ENCODE measurements at regions not wholly inside any gene's neighbourhood (a gene's known extent, or its start where the extent isn't known, plus 50 kb on each side); places are given as distances from the start of the nearest gene placed in this dataset.

DNA sequence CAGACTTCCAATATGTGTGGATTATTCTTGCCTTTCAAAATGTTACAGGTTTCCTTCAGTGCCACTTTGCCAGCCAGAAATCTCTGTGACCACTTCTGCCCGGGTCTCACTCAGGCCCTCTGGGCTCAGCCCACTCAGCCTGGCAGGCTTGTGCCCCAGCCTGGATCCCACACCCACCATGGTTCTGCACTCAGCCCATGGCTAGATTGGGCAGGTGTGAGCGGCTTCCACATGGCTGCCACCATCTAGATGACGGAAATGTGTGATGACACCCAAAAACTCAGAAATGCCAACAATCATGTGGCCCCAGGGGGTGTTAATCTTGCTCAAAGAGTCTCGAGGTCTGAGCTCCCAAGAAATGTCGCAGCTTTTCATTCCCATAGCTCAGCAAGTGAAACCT lies 1097.5 kb upstream of the SLC39A10 start:
- DNase-seq (ENCODE audit: low read depth) = no peak
- TF ChIP-seq CTCF (IDR thresholded peaks at IDR 0.05; ENCODE audit: insufficient read depth, low read depth, low read length) = no peak
- H3K4me3 ChIP-seq (ENCODE audit: low read depth, low read length) = no peak overlapping the region

GRCh38 chr2:194557993-194558392 lies 1099.0 kb upstream of the SLC39A10 start:
- no peak overlapping the region for H3K4me3 ChIP-seq (ENCODE audit: low read depth, low read length)
- TF ChIP-seq CTCF (IDR thresholded peaks at IDR 0.05; ENCODE audit: insufficient read depth, low read depth, low read length) = no peak
- no peak for DNase-seq (ENCODE audit: low read depth)

GRCh38 chr2:194556629-194557028 lies 1100.4 kb upstream of the SLC39A10 start:
- no peak overlapping the region for H3K4me3 ChIP-seq (ENCODE audit: low read depth, low read length)
- no peak for TF ChIP-seq CTCF (IDR thresholded peaks at IDR 0.05; ENCODE audit: insufficient read depth, low read depth, low read length)
- no peak for DNase-seq (ENCODE audit: low read depth)

DNA sequence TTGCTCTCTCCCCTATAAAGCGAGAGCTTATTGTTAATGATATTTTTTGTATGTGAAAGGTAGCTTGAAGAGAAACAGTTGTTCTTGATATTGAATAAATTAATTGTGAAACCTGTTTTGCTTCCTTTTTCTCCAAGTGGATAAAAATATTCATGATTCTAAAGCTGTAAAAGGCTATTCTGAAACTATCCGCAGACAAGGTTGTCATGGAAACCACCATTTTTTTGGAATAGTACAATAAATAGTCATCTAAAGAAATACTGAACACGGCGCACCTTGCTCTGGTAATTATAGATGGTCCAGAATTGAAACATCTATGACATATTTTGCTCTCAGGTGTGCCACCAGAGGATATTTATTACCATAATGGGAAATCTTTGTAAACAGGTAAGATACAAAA lies 1103.0 kb upstream of the SLC39A10 start:
- TF ChIP-seq CTCF (IDR thresholded peaks at IDR 0.05; ENCODE audit: insufficient read depth, low read depth, low read length) = no peak
- no peak for DNase-seq (ENCODE audit: low read depth)
- H3K4me3 ChIP-seq (ENCODE audit: low read depth, low read length) = no peak overlapping the region

DNA sequence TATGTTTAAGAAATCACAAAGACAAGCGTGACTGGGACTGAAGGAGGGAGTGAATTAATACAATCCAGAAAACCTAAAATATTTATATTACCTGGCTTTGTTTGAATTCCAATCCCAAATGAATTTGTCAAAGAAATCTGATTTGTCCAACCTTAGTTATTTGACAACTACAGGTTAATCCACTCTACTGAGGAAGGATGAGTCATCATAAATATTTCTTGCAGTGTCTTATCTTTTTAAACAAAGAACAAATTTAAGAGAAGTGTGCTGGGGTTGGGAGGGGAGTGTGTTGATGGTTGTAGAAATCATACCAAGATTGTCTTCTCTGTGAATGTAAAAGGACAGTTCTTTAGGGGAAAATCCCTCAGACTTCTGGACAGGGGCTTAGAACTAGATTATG lies 1106.3 kb upstream of the SLC39A10 start:
- H3K4me3 ChIP-seq (ENCODE audit: low read depth, low read length) = no peak overlapping the region
- TF ChIP-seq CTCF (IDR thresholded peaks at IDR 0.05; ENCODE audit: insufficient read depth, low read depth, low read length) = no peak
- no peak for DNase-seq (ENCODE audit: low read depth)

GRCh38 chr2:194549387-194549786 lies 1107.6 kb upstream of the SLC39A10 start:
- no peak for TF ChIP-seq CTCF (IDR thresholded peaks at IDR 0.05; ENCODE audit: insufficient read depth, low read depth, low read length)
- DNase-seq (ENCODE audit: low read depth) = no peak
- H3K4me3 ChIP-seq (ENCODE audit: low read depth, low read length) = no peak overlapping the region

DNA sequence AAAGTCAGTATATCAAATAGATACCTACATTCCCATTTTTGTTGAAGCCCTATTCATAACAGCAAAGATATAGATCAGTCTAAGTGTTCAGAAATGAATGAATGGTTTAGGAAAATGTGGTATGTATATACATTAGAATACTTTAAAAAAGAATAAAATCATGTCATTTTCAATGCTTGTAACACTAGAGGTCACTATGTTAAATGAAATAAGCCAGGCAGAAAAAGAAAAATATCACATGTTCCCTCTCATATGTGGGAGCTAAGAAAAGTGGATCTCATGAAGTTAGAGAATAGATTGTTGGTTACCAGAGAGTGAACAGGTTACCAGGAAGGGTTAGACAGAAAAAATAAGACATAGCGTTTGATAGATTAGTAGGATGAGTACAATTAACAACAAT lies 1111.0 kb upstream of the SLC39A10 start:
- no peak overlapping the region for H3K4me3 ChIP-seq (ENCODE audit: low read depth, low read length)
- TF ChIP-seq CTCF (IDR thresholded peaks at IDR 0.05; ENCODE audit: insufficient read depth, low read depth, low read length) = no peak
- no peak for DNase-seq (ENCODE audit: low read depth)

Data from fibroblast of villous mesenchyme (primary cell).